ENCODE measurements at regions not wholly inside any gene's neighbourhood (a gene's known extent, or its start where the extent isn't known, plus 50 kb on each side); places are given as distances from the start of the nearest gene placed in this dataset.

- TF ChIP-seq CTCF (IDR thresholded peaks at IDR 0.05) (no peak), POLR2A (IDR thresholded peaks at IDR 0.05) (no peak), POLR2AphosphoS5 (IDR thresholded peaks at IDR 0.05) (no peak), EP300 (IDR thresholded peaks at IDR 0.05) (no peak)
Measured at GRCh38 chr14:71348394-71348793, 441.1 kb downstream of the PCNX1 start.
